ENCODE measurements at regions not wholly inside any gene's neighbourhood (a gene's known extent, or its start where the extent isn't known, plus 50 kb on each side); places are given as distances from the start of the nearest gene placed in this dataset.

- TF ChIP-seq POLR2A (IDR thresholded peaks at IDR 0.05; ENCODE audit: low read length) (no peak), GATA1 (IDR thresholded peaks at IDR 0.05; ENCODE audit: low read depth, low read length) (no peak)
Observed at GRCh38 chr7:106345421-106346166, 60.8 kb upstream of the NAMPT start.

Measured in erythroblast (primary cell).